K562 (cell line): ENCODE measurements at regions not wholly inside any gene's neighbourhood (a gene's known extent, or its start where the extent isn't known, plus 50 kb on each side); places are given as distances from the start of the nearest gene placed in this dataset.

ENCODE experiments used
- ATAC-seq: fragments of 200-7000 bp; cut with Tn5 transposase; 3 replicates; pipeline ENCODE4 v1.9.1; 2020; ENCODE audit warnings: moderate library complexity
- BruUV-seq: library from RNA; stranded (reverse); fragments of 400-500 nt; replicated peaks from 2 replicates; lab custom pipeline; 2021; lab: Mats Ljungman, UMichigan
- CTCF ChIA-PET: fragments of 300-600 bp; formaldehyde crosslinking; extraction: SDS; loops from one replicate; lab custom pipeline; 2021; ENCODE audit warnings: low intra/inter-chr PET ratio; lab: Yijun Ruan, JAX
- POLR2A ChIA-PET: fragments of 300-600, 350-650 bp; sonication (Branson Sonifier 250); formaldehyde crosslinking; extraction: SDS; loops from one replicate; lab custom pipeline; 2021; ENCODE audit warnings: antibody characterized with exemption, inconsistent platforms; lab: Yijun Ruan, JAX
- DNase-seq, 4 experiments: peaks; one replicate each; pipeline versions ENCODE4 v3.0.0 to v3.0.0-alpha.2; 2011 to 2018; ENCODE audit warnings: low spot score in 3 of 4, mixed read lengths in 3 of 4; ENCODE audit errors: extremely low read depth in 1 of 4
- FAIRE-seq: peaks from 2 replicates; lab custom pipeline; 2011; peaks lifted over from hg19 to GRCh38; lab: Jason Lieb, UNC
- H2AFZ ChIP-seq: 2 replicates; pipeline ENCODE4 v1.6.0; 2011; ENCODE audit warnings: low read depth, low read length, control low read depth, inconsistent platforms
- H3K27ac ChIP-seq: fragments of 200-600 bp; 3 replicates; pipeline ENCODE4 v1.8.0; 2011; ENCODE audit warnings: low read depth, mild to moderate bottlenecking, control low read depth, inconsistent platforms, low read length, moderate library complexity, mixed read lengths; ENCODE audit errors: extremely low read depth
- H3K27me3 ChIP-seq, 2 experiments: fragments of 300-600 bp in 1 of 2; 2 replicates in 1 of 2; 3 replicates in 1 of 2; pipeline versions ENCODE4 v1.6.0 to v1.8.0; 2011; ENCODE audit warnings: inconsistent platforms in 2 of 2, low read length in 2 of 2, mild to moderate bottlenecking in 1 of 2, mixed read lengths in 1 of 2, moderate library complexity in 1 of 2; ENCODE audit not compliant: control insufficient read depth in 2 of 2, insufficient read depth in 2 of 2
- H3K36me3 ChIP-seq: fragments of 300-600 bp; 3 replicates; pipeline ENCODE4 v1.8.0; 2011; ENCODE audit warnings: mild to moderate bottlenecking, low read length, inconsistent platforms; ENCODE audit not compliant: control insufficient read depth, insufficient read depth
- H3K4me1 ChIP-seq, 2 experiments: fragments of 200-600 bp in 1 of 2; replicated peaks in 1 of 2; 2 replicates in 1 of 2; 3 replicates in 1 of 2; pipeline versions ENCODE4 v1.5.1 to v1.8.0; 2011; ENCODE audit warnings: inconsistent platforms in 2 of 2, low read length in 2 of 2, mild to moderate bottlenecking in 1 of 2, mixed read lengths in 1 of 2, moderate library complexity in 1 of 2; ENCODE audit not compliant: control insufficient read depth in 2 of 2, insufficient read depth in 2 of 2
- H3K4me2 ChIP-seq: 2 replicates; pipeline ENCODE4 v1.6.1; 2011; ENCODE audit warnings: low read length, control low read depth, inconsistent platforms, mixed read lengths; ENCODE audit not compliant: insufficient read depth
- H3K4me3 ChIP-seq: fragments of 200-600 bp; sonication (generic), shearing (Covaris generic); 2 replicates; pipeline ENCODE4 v1.5.1; 2016; ENCODE audit warnings: control low read depth, inconsistent platforms
- H3K79me2 ChIP-seq: fragments of 200-600 bp; 3 replicates; pipeline ENCODE4 v1.8.0; 2011; ENCODE audit warnings: low read length, inconsistent platforms; ENCODE audit not compliant: control insufficient read depth, insufficient read depth
- H3K9ac ChIP-seq, 2 experiments: 2 replicates each; pipeline versions ENCODE4 v1.6.0 to v1.6.1; 2011; ENCODE audit warnings: low read depth in 2 of 2, low read length in 2 of 2, control low read depth in 1 of 2, inconsistent platforms in 1 of 2, mild to moderate bottlenecking in 1 of 2, mixed read lengths in 1 of 2; ENCODE audit not compliant: insufficient read depth in 1 of 2
- H3K9me1 ChIP-seq: one replicate; pipeline ENCODE4 v1.6.0; 2011; ENCODE audit warnings: inconsistent platforms, mild to moderate bottlenecking, low read length, moderate library complexity; ENCODE audit not compliant: control insufficient read depth, insufficient read depth
- H3K9me3 ChIP-seq: replicated peaks from 2 replicates; pipeline ENCODE4 v1.5.1; 2011; ENCODE audit warnings: low read depth, low read length, inconsistent platforms; ENCODE audit not compliant: control insufficient read depth, insufficient read depth
- H4K20me1 ChIP-seq: replicated peaks from 2 replicates; pipeline ENCODE4 v1.6.1; 2011; ENCODE audit warnings: low read length, inconsistent platforms, mixed read lengths; ENCODE audit not compliant: control insufficient read depth, insufficient read depth
- AFF4 ChIP-seq: sonication (generic); formaldehyde crosslinking; IDR thresholded peaks from 2 replicates; pipeline ENCODE4 v1.8.0; 2023; ENCODE audit warnings: mild to moderate bottlenecking, missing genetic modification reagents
- FUS ChIP-seq: fragments of 200-400 bp; formaldehyde crosslinking; optimal IDR thresholded peaks from 2 replicates; pipeline ENCODE3; 2017; ENCODE audit warnings: low read depth, low read length
- GTF2F1 ChIP-seq: IDR thresholded peaks from 2 replicates; pipeline ENCODE4 v1.6.1; 2011; ENCODE audit warnings: low read depth, low read length, improper control_type of control experiment
- POLR2G ChIP-seq: fragments of 200-400 bp; formaldehyde crosslinking; IDR thresholded peaks from 2 replicates; pipeline ENCODE4 v1.6.1; 2017; ENCODE audit warnings: low read depth, mild to moderate bottlenecking, antibody characterized with exemption, low read length, moderate library complexity
- POLR3A ChIP-seq: IDR thresholded peaks from 2 replicates; pipeline ENCODE4 v1.6.1; 2011; ENCODE audit warnings: borderline replicate concordance, mild to moderate bottlenecking, moderate library complexity; ENCODE audit not compliant: insufficient read length, insufficient read depth; ENCODE audit errors: extremely low read depth
- SREBF1 ChIP-seq: fragments of 150-350 bp; IDR thresholded peaks from 2 replicates; pipeline ENCODE4 v1.6.1; 2014; ENCODE audit warnings: antibody characterized with exemption, low read depth, low read length, borderline replicate concordance
- TCF7 ChIP-seq: sonication (generic); IDR thresholded peaks from 2 replicates; pipeline ENCODE4 v1.6.1; 2016; ENCODE audit warnings: antibody characterized with exemption, borderline replicate concordance
- TRIM28 ChIP-seq: fragments of 450-650 bp; IDR thresholded peaks from 2 replicates; pipeline ENCODE4 v1.6.1; 2017
- ZNF75A ChIP-seq: fragments of 450-650 bp; formaldehyde crosslinking; IDR thresholded peaks from 2 replicates; pipeline ENCODE4 v1.4.0; 2020; ENCODE audit warnings: mild to moderate bottlenecking
- in situ Hi-C: fragments of 300-500 bp; cut with MboI; formaldehyde crosslinking; loops from 4 replicates; pipeline ENCODE4 v1.15.0; 2018; ENCODE audit warnings: inconsistent platforms, mixed read lengths
- intact Hi-C: fragments of 100-400 bp; cut with micrococcal nuclease; formaldehyde crosslinking; loops from 2 replicates; pipeline ENCODE4 v1.14.2; 2022

GRCh38 chr1:5548266-5548665, 444.0 kb downstream of the NPHP4 start:
- BruUV-seq, result no TSS peak
- POLR2A ChIA-PET, result no interaction called here

More at GRCh38 chr1:5548266-5548665, 444.0 kb downstream of the NPHP4 start:
- Histone ChIP-seq H3K27ac (no peak overlapping the region), H3K9me1 (no peaks in the 10 kb centered on the region), H3K79me2 (no peaks in the 10 kb centered on the region), H3K4me2 (no peak overlapping the region), H3K9me3 (no peaks in the 10 kb centered on the region), H4K20me1 (no peaks in the 10 kb centered on the region), H3K9ac (no peak overlapping the region), H2AFZ (no peak overlapping the region), H3K27me3 (no peaks in the 10 kb centered on the region), H3K4me1 (no peaks in the 10 kb centered on the region), H3K36me3 (no peaks in the 10 kb centered on the region), H3K4me3 (no peak overlapping the region)
- no peak for TF ChIP-seq AFF4
- TF ChIP-seq ZNF75A (CRISPR knock-in tag), result no peak
- no peak for TF ChIP-seq TRIM28
- TF ChIP-seq POLR3A, result no peak
- TF ChIP-seq POLR2G, result no peak
- TF ChIP-seq FUS, result no peak
- no peak for TF ChIP-seq TCF7
- TF ChIP-seq SREBF1, result no peak
- no peak for TF ChIP-seq GTF2F1
- ATAC-seq (no peak), FAIRE-seq (no peak), DNase-seq (no peak)
- CTCF ChIA-PET, result interaction anchor here (0.7 kb wide), 1 partner anchor 38 kb away, joined by 3 read pairs; no protein-coding TSS in a partner anchor
- intact Hi-C loops, result no loop called here
- in situ Hi-C loops, result no loop called here
